GM13977 (cell line): ENCODE measurements at regions not wholly inside any gene's neighbourhood (a gene's known extent, or its start where the extent isn't known, plus 50 kb on each side); places are given as distances from the start of the nearest gene placed in this dataset.

Experiments used
- DNase-seq: peaks from one replicate; pipeline ENCODE4 v3.0.0; 2012; ENCODE audit warnings: low spot score
- in situ Hi-C: fragments of 300-500 bp; cut with MboI; formaldehyde crosslinking; loops from one replicate; pipeline ENCODE4 v1.12.0; 2022; ENCODE audit warnings: low sequenced_read_pairs, low pct_unique_long_range_greater_than_20kb, mixed read lengths, inconsistent platforms; ENCODE audit not compliant: unreplicated experiment
- TF ChIP-seq, protein P1 (sequence below): IDR thresholded peaks from 2 replicates; pipeline ENCODE4 v1.5.1; 2012; ENCODE audit warnings: mild to moderate bottlenecking, control low read depth; ENCODE audit not compliant: insufficient read depth; ENCODE audit errors: extremely low read depth, missing control alignments

GRCh38 chr17:68733241-68734176 lies 132.3 kb upstream of the FAM20A start:
- in situ Hi-C loops = loop anchor here (25.0 kb wide), 1 partner anchor 171 kb away; no protein-coding TSS in a partner anchor
- TF ChIP-seq, protein P1, sequence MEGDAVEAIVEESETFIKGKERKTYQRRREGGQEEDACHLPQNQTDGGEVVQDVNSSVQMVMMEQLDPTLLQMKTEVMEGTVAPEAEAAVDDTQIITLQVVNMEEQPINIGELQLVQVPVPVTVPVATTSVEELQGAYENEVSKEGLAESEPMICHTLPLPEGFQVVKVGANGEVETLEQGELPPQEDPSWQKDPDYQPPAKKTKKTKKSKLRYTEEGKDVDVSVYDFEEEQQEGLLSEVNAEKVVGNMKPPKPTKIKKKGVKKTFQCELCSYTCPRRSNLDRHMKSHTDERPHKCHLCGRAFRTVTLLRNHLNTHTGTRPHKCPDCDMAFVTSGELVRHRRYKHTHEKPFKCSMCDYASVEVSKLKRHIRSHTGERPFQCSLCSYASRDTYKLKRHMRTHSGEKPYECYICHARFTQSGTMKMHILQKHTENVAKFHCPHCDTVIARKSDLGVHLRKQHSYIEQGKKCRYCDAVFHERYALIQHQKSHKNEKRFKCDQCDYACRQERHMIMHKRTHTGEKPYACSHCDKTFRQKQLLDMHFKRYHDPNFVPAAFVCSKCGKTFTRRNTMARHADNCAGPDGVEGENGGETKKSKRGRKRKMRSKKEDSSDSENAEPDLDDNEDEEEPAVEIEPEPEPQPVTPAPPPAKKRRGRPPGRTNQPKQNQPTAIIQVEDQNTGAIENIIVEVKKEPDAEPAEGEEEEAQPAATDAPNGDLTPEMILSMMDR = no peak
- no peak for DNase-seq

DNA sequence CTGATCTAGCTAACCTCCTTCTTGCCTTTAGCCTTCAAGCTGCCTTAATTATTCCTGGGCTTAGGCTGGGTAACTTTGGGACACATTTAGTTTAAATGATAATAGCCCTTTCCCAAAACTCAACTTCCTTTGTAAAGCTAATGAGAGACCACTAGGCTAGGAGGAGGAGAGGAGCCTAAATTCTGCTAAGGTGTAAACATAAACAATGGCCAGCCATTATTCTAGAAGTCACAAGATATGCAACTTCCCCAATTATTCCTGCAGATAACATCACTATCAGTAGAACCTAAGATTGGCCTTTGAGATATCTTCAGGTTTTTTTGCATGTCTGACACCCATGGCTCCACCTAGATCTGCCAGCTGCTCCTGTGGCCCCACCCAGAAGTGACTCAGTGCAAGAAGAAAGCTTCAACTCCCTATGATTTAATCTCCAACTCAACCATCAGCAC lies 131.2 kb upstream of the FAM20A start:
- in situ Hi-C loops = loop anchor here (25.0 kb wide), 1 partner anchor 170 kb away; no protein-coding TSS in a partner anchor
- TF ChIP-seq, protein P1 = no peak
- DNase-seq = no peak

- in situ Hi-C loops = loop anchor here (25.0 kb wide), 1 partner anchor 169 kb away; no protein-coding TSS in a partner anchor
- TF ChIP-seq, protein P1 = no peak
- DNase-seq = no peak
Observed at GRCh38 chr17:68731465-68731864, 130.3 kb upstream of the FAM20A start.

DNA sequence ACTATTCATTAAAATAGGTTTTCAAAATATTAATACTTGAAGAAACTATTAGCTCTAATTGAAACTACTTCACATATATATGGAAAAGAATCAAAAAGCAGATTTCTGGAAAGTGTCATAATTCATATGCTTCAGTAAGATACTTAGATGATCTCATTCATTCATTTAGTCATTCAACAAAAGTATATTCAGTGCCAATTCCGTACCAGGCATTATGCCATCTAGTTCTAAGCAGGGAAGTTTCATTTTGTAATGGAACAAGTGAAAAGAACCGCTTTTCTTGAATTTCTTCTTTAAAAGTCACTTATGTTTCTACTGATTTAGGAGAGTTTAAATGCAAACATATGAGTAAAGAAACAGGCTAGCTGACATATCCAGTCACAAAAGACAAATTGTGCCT lies 118.3 kb upstream of the FAM20A start:
- DNase-seq = no peak
- in situ Hi-C loops = no loop called here
- TF ChIP-seq, protein P1 = no peak

GRCh38 chr17:68718926-68719325 lies 117.8 kb upstream of the FAM20A start:
- TF ChIP-seq, protein P1 = no peak
- in situ Hi-C loops = no loop called here
- no peak for DNase-seq

DNA sequence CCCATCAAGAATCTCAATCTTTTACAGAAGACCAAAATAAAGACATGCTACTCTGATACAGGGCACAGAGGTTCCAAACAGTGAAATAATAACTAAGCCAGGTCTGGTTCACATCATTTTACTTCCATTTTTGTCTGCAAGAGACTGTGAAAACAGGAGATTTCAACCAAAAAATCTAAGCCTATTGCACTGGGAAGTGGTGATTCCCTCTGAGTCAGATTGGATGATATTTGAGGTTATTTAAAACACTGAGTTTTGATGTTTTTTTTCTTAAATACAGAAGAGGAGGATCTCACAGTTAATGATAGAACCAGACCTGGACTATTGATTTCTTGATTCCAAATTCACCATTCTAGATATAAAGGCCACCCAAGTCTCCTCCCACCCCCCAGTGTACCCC lies 117.3 kb upstream of the FAM20A start:
- TF ChIP-seq, protein P1 = no peak
- in situ Hi-C loops = no loop called here
- no peak for DNase-seq
